ENCODE measurements at regions not wholly inside any gene's neighbourhood (a gene's known extent, or its start where the extent isn't known, plus 50 kb on each side); places are given as distances from the start of the nearest gene placed in this dataset.

GRCh38 chr18:41754332-41754731, 200.7 kb upstream of the PIK3C3 start:
- DNase-seq (ENCODE audit: low read depth, low spot score), result no peak

DNA sequence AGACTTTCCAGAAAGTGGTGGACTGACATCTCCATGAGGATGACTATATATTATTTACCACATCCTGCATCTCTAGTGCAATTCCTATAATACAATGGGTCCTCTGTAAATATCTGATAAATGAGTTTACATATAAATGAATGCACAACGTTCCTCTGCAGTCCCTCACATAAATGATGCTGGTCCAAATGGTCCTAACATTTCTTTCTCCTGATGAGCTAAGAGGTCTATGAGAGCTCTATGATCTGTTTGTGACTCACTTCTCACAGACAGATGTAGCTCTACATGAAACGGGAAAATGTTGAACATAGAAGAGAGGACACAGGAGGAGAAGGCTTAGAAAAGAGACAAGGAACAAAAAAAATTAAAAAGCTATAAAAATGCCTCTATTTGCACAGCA, 201.2 kb upstream of the PIK3C3 start:
- DNase-seq (ENCODE audit: low read depth, low spot score), result no peak

GRCh38 chr18:41752826-41753225, 202.2 kb upstream of the PIK3C3 start:
- DNase-seq (ENCODE audit: low read depth, low spot score), result no peak

GRCh38 chr18:41751652-41752051, 203.4 kb upstream of the PIK3C3 start:
- DNase-seq (ENCODE audit: low read depth, low spot score), result no peak

DNA sequence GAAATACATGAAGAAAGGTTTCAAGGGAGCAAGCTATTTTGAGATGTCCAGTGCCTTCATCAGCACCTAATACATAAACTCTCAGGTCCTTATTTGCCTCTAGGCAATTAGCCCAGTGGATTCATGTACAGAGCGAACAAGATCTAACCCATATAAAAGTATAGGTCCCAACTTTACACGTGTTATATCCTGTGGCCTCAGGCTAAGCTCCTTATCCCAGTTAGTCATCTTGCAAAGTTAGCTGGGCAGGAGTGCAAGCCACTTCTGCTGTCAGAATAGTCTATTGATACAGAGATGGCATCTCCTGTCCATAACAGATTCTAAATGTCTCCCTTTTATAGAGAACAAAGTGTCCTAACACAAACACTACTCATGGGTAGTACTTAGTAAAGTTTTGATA, 203.9 kb upstream of the PIK3C3 start:
- no peak for DNase-seq (ENCODE audit: low read depth, low spot score)

- DNase-seq (ENCODE audit: low read depth, low spot score), result no peak
These were observed 207.3 kb upstream of the PIK3C3 start for GRCh38 chr18:41747723-41748242.

DNA sequence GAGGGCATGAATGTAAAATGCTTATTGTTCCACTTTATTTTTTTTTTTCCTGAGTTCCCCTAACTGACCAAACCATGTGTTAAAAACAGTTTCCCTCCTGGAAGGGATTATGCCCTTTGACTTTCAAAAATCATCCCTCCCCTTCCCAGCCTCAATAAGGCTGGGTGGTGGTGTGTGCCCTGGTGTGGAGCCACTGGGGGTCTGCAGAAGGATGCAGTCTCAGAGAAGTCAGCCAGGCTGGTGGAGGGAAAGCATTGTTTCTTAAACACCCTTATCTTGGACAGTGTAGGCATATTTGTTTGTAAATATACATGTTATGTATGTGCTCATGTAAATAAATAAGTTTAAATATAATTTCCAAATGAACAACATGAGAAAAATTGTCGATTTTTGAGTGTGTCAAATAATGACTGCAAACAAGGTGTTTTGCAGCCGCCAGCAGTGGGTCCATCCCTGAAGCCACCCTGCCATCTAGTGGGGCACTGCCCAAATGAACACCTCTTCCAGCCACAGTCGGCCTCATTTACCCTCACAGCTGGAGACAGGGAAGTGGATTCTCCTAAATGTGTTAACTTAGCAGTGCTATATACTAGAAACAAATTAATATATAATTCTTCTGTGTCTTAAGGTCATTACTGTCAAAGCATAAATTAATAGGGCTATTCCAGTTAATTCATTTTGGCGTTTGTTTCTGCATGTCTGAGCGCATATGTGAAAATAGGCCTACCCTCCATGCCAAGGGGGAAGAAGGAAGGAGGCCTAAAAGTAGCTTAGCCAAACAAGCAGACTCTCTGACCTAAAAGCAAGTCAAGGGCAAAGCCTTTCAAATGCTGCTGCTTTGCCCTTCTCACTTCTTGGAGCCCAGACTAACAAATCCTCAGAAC, 209.6 kb upstream of the PIK3C3 start:
- no peak for DNase-seq (ENCODE audit: low read depth, low spot score)

DNA sequence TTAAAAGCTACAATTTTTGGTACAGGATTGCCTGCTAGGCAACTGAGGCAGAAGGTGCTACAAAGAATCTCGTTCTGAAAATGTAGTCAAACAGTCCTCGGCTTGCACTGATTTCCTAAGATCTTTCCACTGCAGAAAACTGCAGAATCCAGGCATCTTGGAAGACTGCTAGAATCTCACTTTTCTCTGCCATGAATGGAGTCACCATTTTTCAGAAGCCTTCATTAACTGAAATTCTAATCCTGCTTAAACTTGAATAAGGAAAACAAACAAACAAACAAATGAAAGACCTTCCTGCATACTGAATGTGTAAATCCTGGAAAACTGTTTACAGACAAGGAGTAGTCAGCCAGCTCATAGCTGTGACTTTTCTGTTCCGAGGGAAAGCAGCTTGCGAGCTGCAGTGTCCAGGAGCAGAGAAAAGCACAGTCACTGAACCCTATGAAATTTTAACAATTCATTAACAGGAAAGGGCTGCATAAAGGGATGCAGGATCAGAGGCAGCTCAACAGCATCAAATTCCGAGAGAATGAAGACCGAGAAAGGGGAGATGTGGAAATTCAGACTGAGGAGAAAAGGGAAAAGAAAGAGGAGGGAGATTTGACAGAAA, 210.5 kb upstream of the PIK3C3 start:
- no peak for DNase-seq (ENCODE audit: low read depth, low spot score)

- no peak for DNase-seq (ENCODE audit: low read depth, low spot score)
These were observed 217.8 kb upstream of the PIK3C3 start for GRCh38 chr18:41737218-41737617.

DNA sequence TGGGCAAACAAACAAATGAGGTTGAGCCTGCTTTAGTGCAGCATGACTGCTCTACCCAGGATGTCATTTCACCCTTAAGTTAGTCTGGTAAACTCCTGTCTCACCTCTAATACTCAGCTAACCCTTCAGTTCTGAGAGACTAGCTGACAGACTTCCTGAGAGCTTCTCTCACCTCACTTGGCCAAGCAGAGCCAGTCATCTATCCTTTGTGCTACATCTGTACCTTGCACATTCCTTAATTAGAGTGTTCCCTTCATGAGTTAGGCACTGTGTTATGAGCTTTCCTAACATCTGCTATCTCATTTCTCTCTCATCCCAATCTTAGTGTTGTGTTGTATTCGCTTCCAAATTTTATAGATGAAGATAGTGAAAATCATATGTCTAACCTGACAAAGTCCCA, 220.1 kb upstream of the PIK3C3 start:
- no peak for DNase-seq (ENCODE audit: low read depth, low spot score)

DNA sequence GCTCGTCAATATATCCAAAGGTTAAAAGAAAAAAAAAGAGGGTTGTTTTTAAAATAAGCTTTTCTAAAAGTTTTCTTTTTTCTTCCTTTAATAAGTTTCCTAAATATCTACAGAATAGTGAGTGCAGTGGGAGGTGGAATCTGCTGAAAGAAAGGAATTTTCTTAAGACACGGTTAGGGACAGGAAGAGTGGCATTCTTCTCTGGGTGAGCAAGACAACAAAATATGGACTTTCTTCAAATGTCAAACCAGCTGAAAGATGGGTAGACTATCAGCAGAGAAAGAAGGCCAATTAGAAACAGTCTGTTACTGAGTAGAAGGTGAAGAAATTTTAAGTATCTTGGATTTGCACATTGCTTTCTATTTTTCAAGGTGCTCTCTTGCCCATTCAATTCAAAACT, 222.7 kb upstream of the PIK3C3 start:
- no peak for DNase-seq (ENCODE audit: low read depth, low spot score)

GRCh38 chr18:41731884-41732283, 223.2 kb upstream of the PIK3C3 start:
- DNase-seq (ENCODE audit: low read depth, low spot score), result no peak

DNA sequence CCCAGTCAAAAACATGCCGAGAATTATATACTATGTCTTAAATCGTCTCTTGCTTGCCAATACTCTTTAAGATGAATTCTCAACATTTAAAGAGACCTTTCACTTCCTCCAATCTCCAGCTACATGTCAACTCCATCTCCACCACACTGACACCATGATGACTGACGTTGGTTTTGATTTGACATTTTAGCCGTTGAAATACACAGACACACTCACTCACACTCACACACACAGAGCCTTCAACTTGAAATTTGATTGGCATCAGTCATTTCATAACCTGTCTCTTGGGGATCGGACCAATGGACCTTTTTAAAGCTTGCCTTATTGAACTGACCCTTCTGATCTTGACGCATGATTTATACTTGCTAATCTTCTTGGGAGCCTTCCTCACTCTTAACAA, 230.8 kb upstream of the PIK3C3 start:
- DNase-seq (ENCODE audit: low read depth, low spot score), result no peak

DNA sequence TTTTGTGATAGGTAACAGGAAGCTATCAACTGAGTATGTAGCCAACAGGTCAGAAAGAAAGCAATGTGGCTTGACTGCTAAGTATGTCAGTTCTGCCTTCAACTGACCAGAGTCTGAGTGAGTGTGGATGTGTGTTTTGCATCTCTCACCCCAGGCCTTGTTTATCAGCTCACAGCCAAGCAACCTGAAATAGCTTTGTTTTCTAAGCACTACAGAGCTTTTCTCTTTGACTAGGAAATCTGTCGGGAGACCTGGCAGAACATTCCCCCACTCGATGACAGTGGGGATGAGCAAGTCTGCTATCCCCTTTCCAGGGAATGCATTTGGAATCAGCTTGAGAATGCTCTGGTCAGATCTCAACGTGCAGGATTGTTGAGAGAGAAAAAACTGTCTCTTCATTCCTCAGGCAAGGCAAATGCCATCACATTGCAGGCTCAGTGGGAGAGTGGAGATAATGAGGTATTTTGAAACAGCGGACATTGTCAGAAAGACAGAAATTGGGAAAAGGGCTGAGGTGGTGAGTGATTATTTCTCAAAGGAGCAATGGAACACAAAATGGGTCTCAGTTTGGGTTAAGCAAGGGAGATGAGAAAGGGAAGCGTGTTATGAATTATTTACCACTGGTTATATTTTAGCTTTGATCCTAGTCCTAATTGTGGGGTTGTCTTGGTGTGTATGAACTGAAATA, 233.8 kb upstream of the PIK3C3 start:
- no peak for DNase-seq (ENCODE audit: low read depth, low spot score)

- DNase-seq (ENCODE audit: low read depth, low spot score), result no peak
These were observed 234.8 kb upstream of the PIK3C3 start for GRCh38 chr18:41720226-41720625.

DNA sequence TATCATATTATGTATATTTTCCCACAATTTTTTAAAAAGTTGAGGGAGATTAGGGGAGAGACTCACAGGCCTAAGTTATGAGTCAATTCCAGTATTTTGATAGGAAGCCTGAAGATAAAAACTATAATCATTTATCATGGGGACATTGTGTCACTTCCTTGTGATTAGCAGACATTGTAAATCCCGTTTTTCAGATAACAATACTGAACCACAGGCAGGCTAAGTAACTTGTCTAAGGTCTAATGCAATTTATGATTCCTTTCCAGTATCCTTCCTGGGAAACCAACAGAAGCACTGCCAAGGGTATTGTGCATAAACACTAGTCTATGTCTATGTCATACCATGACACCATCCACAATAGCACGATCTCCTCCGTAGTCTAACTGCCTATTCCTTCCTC, 235.2 kb upstream of the PIK3C3 start:
- DNase-seq (ENCODE audit: low read depth, low spot score), result no peak

DNA sequence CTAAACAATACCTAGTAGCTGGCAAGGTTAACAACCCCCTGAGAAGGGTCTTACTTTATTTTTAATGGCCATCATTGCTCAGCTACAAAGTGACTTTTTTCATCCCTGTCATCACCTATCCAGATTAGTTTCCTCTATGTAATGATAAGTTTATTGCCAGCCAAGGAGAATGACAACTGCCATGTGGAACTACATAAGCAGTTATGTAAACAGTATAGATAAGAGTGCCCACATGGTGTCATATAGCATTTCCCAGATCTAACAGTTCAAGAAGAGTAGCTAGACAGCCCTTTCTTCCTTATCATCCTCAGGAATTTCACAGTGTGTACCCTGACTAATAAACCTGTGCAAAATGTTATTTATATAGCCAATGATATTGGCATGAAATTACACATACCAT, 240.2 kb upstream of the PIK3C3 start:
- DNase-seq (ENCODE audit: low read depth, low spot score), result no peak

DNA sequence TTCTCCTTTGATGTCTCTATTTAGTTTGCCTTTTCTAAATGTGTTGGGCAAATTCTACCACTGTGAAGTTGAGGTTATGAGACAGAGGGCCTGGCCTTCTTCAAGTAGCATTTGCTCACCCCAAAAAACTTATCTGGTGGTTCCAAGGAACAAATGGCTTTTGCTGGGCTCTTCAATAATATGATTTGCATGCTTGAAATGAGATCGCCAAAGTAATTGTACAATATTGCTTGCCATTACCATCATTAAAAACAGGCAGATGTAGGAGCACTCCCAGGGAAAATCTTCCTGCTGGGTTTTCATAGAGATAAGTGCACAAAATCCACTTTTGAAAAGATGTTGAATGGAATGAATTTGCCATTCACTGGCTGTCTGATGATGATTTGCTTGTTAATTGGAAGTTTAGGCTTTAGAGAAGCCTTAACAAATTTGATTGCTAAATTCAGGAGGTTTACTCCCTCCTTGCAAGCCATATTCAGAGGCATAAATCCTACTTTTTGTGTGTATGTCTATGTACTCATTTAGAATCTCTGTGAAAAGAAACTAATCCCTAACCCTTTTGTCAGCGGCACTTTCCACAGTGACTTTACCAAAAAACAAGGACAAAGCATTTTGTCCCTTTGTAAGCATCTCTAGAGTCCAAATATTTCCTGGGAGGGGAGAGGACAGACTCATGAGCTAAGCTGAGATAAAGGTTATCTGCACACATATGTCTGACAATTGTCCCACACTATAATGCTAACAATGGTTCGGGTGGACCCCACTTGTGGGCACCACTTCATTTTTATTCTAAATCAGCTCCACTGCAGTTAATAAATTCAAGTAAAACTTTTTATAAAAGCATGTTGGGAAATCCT, 240.8 kb upstream of the PIK3C3 start:
- DNase-seq (ENCODE audit: low read depth, low spot score), result no peak

- no peak for DNase-seq (ENCODE audit: low read depth, low spot score)
These were observed 248.7 kb upstream of the PIK3C3 start for GRCh38 chr18:41706301-41706700.

- DNase-seq (ENCODE audit: low read depth, low spot score), result no peak
These were observed 251.1 kb upstream of the PIK3C3 start for GRCh38 chr18:41703744-41704530.

- DNase-seq (ENCODE audit: low read depth, low spot score), result no peak
These were observed 254.6 kb upstream of the PIK3C3 start for GRCh38 chr18:41700416-41700815.
